HG03064 (cell line): ENCODE measurements at regions not wholly inside any gene's neighbourhood (a gene's known extent, or its start where the extent isn't known, plus 50 kb on each side); places are given as distances from the start of the nearest gene placed in this dataset.
A peak's percentile ranks its signal among the peaks of the same experiment; 100 is the strongest.
"Not testable (repeated sequence)": the region's sequence is repeated elsewhere in the genome, so short reads cannot be mapped to it uniquely, and the experiment has no call there.

ENCODE experiments used
- ATAC-seq: cut with Tn5 transposase; IDR thresholded peaks from one replicate; pipeline ENCODE4 v1.9.1; 2021; ENCODE audit warnings: low read depth; ENCODE audit not compliant: unreplicated experiment

DNA sequence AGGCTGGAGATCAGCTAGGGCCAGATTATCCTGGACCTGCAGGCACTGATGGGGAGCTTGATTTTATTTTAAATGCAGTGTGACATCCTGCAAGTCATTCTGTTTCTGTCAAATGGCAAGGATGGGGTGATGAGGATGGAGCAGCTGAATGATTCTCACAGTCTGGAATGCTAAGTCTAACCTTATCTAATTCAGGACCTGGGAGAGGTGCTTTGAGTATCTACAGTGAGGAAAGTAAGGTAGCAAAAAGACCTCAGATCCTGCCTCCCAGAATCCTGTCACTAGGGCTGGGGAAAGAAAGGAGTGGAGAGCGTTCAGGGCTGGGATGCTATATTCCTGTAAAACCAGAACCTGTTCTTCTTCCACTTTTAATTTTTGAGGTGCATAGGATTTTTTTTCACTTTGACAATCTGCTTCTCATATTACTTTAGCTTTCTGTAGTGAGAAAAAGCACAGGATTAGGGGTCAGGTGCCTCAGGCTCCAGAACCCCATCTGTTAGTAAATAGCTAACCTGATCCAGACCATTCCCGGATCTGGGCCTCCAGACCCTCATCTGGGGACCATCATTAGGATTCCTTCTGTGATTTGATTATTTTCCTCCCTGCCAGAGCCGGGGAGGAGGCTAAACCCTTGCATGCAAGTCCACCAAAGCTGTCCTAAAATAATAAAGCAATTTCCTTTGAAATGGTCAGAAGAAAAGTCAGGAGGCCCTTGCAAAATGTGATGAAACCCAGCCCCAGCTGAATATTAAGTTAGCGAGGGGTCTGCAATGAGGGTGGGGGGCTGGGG, 54.7 kb downstream of the ASCL1 start:
- no peak for ATAC-seq

DNA sequence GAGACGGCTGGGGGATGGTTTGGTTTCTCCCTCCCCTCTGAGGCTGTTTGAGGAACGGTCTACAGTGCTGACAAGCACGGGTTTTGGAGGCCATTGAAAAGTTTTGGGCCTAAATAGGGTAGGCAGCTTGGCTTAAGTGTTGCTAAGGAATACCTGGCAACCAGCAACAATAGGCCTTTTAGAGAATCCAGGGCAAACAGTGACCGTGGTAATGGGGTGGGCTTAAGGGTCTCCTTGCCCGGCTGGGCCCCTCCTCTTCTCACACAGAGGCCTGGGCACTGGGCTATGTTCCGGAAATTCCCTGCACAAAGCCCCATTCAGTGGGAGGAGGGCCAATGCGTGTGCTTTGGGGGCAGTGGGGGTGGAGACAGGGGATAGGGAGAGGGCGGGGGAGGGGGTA, 55.4 kb downstream of the ASCL1 start:
- ATAC-seq: no peak

DNA sequence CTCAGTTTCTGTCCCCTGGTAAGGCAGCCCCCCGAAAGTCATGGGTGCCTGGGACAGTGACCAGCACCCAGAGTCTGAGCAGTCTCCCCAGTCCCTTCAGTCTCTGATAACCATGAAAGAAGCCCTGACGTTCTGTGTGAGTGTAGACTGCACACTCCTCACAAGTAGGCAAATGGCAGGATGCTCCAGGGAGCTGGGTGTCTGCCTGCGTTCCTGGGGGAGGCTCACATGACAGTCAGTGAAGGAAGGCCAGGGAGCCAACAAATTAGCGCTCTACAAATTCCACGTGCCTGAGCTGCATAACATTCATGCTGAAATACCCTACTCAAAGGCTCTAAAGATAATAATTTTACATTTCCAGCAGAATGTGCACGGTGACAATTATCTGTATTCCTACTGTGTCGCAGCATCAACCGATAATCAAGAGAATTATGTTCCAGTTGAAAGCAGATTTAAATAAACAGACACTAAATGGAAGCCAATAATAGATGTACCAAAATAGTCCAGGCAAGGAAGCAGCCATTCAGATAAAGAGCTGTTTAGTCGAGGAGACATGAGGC, 56.3 kb downstream of the ASCL1 start:
- ATAC-seq: no peak

DNA sequence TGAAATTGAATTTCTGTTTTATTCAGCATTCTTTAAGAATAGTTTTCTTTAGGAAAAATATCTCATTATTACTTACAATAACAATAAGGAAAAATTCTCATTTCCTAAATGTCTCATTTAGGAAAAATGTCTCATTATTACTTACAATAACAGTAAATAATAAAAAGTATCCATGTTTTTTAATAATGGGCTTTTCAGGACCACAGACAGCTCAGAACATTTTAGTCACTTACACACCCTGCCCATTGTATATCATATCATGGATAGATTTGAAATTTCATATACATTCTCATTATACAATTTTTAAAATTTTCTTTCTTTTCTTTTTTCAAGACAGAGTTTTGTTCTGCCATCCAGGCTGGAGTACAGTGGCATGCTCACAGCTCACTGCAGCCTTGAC, 58.9 kb downstream of the ASCL1 start:
- no peak for ATAC-seq

DNA sequence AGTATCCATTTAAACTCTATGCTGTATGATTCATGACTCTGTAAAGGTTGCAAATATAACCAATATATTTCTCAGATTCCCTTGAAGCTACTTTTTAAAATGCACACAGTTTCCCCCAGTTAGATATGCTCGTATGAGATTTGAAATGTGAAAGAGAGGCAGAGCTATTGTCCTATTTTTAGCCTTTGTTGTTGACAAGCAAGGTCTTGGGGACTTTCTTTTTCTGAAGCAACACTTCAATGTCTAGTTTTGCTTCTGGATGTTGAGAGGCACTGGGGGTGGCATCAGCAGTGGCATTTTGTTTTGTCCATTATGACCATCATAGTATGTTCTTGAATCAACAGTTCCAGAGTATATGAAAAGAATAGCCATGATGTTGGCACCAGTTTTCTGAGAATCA, 63.4 kb downstream of the ASCL1 start:
- no peak for ATAC-seq

DNA sequence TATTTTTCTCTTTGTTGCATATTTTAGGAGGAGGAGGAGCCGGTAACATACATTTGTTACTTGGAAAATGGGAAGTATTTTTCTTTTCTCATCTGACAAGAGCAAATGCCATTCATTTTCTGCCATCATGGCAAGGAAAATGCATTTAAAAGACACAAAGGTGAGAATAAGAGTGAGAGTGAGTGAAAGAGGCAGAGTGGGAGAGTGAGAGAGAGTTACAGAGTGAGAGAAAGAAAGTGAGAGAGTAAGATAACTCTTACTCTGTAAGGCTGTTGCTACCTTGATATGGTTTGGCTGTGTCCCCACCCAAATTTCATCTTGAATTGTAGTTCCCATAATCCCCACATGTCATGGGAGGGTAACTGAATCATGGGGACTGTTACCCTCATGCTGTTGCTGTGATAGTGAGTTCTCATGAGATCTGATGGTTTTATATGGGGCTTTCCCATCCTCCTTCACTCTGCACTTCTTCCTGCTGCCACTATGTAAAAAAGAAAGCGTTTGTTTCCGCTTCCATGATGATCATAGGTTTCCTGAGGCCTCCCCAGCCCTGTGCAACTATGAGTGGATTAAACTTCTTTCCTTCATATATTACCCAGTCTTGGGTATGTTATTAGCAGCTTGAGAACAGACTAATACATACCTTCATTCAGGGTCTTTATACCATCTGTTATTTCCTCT, 64.2 kb downstream of the ASCL1 start:
- ATAC-seq: no peak

DNA sequence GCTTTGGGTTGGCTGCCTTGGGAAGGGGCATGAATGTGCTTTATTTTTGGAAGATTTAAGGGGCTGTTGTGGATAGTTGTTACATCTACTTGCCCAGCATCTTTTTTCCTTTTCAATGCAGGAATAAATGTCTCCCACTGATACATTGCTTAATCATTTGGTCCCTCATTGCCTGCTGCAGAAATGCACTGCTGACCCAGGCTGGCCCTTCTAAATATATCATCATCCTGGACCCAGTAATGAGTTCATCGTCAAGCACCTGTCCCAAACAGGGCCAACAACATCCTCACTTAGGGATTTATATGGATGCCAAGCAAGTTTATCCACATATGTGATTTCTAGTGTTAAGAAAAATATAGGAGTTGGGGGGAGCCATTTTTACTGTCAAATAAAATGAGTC, 67.2 kb downstream of the ASCL1 start:
- no peak for ATAC-seq

DNA sequence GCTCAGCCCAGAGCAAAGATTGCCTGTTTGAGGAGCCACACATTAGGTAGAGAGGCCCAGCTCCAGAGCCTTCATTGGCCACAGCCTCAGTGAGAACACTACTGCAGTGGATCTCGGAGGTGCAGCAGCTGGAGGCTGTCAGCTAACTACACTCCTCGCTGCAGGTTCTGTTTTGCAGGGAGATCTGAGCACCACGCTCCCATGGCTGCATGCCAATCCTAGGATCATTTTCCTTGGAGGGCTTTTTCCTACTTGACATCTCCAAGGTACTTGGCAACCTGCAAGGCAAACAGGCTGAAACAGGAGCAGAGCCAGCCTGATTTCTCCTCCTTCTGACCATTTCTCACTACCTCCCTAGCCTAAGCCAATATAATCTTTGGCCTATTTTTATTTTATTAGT, 69.2 kb downstream of the ASCL1 start:
- ATAC-seq: not testable (repeated sequence)

DNA sequence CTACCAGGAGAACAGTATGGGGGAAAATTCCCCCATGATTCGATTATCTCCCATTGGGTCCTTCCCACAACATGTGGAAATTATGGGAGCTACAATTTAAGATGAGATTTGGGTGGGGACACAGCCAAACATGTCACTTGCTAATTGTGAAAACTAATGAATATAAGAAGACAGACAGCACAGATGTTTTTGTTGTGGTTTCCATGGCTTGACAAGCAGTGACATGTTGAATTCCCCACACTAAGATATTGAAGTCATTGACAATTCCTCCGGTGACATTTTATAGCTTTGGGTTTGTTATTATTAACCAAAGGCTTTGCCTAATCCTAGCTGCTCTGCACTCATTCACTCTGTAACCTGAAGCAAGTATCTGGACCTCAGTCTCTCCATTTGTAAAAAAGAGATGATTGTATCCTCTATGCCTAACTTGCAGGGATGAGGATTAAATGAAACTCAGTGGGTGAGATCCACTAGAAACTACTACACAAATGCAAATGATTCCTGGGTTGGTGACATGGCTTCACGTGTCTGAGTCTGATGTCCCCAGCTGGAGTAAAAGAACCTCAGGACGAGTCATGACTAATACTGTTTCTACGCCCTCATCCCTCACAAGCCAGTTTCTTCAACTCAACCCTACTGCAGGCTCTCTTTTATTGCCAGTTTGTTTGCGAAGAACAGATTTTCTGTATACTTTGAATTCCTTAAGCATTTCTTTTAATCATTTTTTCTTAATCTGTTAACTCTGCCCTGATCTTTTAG, 71.6 kb downstream of the ASCL1 start:
- no peak for ATAC-seq

DNA sequence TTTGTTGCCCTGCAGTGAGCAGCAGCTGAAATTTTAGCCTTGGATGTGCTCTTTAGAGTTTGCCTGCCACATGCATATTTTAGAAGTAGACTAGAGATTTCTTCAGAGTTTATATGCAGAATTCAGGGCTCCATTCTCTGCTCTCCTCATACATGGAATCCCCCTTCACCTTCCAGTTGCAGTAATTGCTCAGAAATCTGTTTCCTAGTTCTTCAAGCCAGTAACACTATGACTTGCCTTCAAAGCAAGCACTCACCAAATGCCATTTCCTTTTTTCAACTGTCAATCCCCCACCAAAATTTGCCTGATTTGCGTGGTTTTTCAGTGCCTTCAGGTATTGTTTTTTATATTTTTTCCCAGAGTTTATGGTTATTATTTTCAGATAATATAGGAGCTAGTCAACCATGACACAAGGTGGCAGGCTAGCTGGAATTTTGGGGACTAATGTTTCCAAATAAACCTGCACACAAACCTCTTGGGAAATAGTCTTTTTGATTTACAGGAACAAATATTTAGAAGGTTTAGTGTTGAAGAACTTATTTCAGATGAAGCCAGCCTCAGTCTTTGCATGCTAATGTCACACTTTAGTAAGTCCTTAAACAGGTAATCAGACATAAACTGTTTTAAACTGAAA, 79.2 kb downstream of the ASCL1 start:
- ATAC-seq: no peak

DNA sequence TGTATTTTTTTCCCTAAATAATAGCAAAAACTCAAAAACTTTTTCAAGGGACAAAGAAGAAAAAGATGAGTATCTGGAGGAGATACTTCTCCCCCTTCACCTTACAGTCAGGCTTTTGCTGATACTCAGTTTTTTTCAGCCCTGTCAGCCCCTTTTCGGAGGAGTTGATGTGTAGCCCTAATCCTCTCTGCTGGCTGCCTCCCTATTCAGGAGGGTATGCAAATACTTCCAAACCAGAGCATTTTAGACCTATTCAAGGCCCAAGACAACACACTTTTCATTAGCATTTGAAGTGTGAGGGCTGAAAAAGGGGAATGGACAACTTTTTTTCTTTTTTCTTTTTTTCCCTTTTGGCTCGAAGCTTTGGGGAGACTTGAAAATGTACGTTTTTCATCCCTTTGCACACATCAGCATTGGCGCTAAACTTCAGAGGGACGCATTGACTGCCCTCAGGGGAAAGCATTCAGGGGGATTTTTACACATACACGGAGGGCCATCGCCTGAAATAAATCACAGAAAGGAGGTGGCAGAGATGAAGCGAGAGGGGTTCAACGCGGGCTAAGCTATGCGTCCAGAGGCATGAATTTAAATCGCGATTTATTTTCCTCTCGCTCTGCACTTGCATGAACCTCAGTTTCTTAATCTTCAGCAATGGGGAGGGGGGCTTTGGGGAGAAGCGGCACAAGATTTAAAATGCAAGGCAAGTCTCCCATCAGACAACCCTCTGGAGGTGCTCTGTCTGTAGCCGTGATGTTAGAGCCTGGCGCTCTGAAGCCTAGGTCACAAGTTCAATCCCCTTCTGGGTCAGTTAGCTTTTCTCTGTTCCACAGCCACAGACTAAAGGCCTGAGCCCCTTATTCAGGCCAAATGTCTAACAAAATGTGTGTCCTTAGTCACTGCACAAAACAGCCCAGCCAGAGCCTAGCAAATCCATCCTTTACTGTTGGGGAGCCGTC, 86.3 kb downstream of the ASCL1 start:
- no peak for ATAC-seq

DNA sequence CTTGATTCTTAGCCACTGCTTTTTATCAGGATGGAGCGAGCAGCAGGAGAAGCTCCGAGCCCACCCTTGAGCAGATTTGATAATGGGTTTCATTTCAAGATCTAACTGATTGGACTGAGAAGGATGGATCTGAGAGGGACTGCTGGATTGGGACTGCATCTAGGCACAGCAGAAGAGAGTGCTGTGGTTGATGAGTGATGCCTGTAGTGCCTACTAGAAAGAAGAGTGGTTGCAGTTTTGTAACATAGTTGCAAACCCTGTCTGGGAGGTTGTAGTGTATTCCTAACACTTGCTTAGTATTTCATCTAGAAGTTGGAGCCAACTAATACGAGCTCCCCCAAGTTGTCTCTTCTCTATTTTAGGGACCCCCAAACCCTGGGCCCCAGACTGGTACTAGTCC, 88.7 kb downstream of the ASCL1 start:
- no peak for ATAC-seq

DNA sequence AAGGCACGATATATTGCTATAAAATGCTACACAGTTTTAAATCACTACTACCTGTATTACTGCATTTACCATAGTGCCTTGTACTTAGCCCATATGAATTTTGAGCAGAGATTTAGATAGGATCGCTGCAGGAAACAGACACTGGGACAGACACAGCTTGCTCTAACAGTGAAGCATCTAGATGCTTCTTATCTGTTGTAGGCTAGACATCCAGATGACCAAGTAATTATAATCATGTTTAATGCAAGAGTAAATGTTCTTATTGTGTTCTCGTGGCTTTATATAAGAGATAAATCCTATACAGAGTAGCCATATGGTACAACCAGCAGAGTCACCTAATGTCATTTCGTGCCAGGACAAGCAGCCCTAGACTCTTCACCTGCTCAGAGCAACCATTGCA, 92.8 kb downstream of the ASCL1 start:
- ATAC-seq: no peak

DNA sequence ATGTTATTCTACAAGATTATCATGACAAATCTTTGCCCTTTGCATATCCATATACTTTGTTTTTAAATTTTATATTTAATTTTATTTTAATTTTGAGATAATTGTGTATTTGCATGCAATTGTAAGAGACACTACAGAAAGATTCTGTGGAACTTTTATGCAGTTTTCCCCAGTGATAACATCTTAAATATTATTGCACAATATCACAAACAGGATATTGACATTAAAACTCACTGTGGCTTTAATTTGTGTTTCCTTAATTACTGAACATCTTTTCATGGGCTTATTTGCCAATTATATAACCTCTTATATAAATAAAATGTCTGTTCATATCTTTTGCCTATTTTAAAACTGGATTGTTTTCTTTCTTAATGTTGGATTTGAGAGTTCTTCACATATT, 95.6 kb downstream of the ASCL1 start:
- no peak for ATAC-seq

DNA sequence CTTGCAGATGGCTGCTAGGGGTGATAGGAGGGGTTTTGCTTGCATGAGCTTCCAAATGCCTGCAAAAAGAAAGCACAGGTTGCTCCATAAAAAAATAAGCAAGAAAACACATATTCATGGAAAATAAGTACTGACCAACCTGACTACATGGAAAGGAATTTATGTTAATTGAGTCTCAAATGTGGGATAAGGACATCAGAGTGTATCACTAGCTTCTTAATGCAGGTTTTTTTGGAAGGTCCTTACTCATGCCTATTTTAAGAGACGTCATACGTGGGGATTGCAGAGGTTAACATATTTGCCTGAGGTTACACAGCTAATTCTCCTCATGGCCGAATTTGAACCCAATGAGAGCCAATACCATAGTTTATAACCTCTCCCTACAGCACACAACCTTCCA, 116.2 kb downstream of the ASCL1 start:
- ATAC-seq: no peak

DNA sequence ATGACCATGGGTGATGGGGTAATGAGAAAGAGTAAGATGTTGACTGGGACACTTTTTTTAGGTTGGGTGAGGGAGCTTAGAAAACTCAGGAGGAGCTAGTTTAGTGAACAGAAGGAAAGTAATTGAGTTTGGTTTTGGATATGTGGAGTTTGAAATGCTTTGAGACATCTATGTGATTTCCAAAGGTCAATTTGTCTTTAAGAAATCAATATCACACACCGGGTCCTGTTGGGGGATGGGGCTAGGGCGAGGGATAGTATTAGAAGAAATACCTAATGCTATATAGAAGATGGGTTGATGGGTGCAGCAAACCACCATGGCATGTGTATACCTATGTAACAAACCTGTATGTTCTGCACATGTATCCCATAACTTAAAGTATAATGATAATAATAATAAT, 118.4 kb downstream of the ASCL1 start:
- ATAC-seq: no peak

DNA sequence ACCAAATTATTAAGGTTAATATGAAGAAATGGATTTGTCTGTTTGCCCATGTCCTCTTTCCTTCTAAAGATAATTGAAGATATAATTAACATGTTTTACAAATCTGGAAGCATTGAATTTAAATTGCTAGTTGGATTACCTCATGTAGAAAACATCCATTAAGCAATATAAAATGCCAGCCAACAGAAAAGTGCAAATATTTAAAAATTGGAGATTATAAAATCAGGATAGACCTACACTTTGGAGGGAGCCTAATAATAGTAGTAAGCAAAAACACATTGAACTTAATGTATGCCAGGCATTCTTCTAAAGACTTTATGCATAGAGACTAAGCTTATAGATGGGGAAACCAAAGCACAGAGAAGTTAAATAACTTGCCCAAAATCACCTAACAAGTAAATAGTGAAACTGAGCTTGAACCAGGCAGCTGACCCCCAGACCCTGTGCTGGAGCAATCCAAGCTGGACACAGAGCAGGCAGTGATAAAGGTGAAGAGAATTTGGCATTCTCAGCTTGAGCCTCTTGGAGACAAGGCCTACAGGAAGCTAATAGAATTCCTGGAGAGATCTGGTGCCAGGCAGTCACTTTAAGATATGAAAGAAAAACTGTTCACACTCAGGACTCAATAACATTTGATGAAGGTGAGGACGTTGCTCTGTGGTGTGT, 119.8 kb downstream of the ASCL1 start:
- no peak for ATAC-seq

DNA sequence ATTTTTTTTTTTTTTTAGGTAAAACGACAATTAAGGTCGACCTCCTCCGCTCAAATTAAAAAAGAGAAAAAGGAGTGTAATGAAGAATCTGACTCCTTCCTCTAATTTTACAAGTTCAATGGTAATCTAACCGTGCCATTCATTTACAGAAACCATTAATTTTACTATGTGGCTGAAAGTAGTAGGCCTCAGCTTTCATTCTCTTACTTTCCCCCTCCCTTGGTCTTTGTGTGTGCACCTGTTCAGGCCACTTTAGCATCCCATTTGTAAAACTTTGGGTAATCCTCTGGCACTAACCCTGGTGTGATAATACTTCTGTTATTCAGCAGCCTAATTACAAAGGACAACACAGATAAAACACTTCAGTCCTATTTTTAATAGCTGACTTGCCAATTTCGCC, 128.1 kb downstream of the ASCL1 start:
- peak; percentile 67 for ATAC-seq

DNA sequence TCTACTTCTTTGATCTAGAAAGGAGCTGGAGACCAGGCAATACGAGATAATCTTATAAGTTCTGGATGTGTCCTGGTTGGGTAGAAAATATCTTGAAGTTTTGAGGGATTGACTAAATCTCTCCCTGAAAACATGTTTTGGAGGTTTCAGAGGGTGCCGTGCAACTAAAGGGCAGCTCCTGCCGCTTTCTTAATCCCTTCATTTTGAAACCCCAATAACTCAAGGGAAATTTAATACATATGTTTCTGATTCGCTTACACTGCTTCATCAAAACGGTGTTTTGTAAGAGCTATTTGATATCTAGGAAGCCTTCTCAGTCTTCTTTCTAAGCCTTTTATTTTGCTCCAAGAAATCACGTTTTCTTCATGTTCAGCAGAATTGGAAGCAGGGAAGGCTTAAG, 129.0 kb downstream of the ASCL1 start:
- ATAC-seq: no peak
